Neural crest cell (in vitro differentiated cells): ENCODE measurements at regions not wholly inside any gene's neighbourhood (a gene's known extent, or its start where the extent isn't known, plus 50 kb on each side); places are given as distances from the start of the nearest gene placed in this dataset.
A peak's percentile ranks its signal among the peaks of the same experiment; 100 is the strongest.

Experiments used
- DNase-seq: peaks from one replicate; pipeline ENCODE4 v3.0.0; 2021; ENCODE audit warnings: low read depth, mixed read lengths, low spot score
- H3K27ac Mint-ChIP-seq: one replicate; pipeline ENCODE4 v1.8.0; 2021; ENCODE audit warnings: mild to moderate bottlenecking, mixed read lengths; ENCODE audit not compliant: unreplicated experiment
- H3K27me3 Mint-ChIP-seq: 2 replicates; pipeline ENCODE4 v1.8.0; 2021; ENCODE audit warnings: low read depth, mild to moderate bottlenecking, mixed read lengths
- H3K36me3 Mint-ChIP-seq: 2 replicates; pipeline ENCODE4 v1.8.0; 2021; ENCODE audit warnings: low read depth, mild to moderate bottlenecking, mixed read lengths
- H3K4me1 Mint-ChIP-seq: 2 replicates; pipeline ENCODE4 v1.8.0; 2021; ENCODE audit warnings: mixed read lengths
- H3K4me3 Mint-ChIP-seq: one replicate; pipeline ENCODE4 v1.8.0; 2021; ENCODE audit warnings: mild to moderate bottlenecking, mixed read lengths
- H3K9me3 Mint-ChIP-seq: 2 replicates; pipeline ENCODE4 v1.8.0; 2021; ENCODE audit warnings: mixed read lengths
- TF ChIP-seq, protein P1 (sequence below): fragments of 200-600 bp; sonication (generic); conservative IDR thresholded peaks from 2 replicates; pipeline ENCODE4 v1.5.0; 2021; ENCODE audit warnings: antibody characterized with exemption, mild to moderate bottlenecking

DNA sequence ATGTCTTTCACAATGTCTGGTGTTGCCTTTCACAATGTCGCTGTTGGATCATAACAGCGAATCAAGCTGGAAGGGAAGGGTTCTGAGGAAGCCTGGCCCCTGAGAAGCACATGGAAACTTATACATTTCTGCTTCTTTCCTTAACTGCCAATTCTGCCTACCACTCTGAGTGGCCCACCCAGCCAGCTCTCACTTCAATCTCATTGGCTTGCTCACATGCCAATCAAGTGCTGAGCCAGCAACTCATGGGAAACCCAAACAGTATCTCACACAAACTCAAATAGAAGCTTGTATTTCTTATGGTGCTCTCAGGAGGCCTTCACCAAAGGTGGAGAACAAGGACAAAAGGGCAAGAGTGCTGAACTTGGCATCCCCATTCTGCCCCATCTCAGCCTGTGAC lies 117.4 kb upstream of the GPR26 start:
- H3K27me3 Mint-ChIP-seq, result peaks cover 11% of the 10 kb centered on the region
- no peaks in the 10 kb centered on the region for H3K9me3 Mint-ChIP-seq
- no peak overlapping the region for H3K4me3 Mint-ChIP-seq
- TF ChIP-seq, protein P1, sequence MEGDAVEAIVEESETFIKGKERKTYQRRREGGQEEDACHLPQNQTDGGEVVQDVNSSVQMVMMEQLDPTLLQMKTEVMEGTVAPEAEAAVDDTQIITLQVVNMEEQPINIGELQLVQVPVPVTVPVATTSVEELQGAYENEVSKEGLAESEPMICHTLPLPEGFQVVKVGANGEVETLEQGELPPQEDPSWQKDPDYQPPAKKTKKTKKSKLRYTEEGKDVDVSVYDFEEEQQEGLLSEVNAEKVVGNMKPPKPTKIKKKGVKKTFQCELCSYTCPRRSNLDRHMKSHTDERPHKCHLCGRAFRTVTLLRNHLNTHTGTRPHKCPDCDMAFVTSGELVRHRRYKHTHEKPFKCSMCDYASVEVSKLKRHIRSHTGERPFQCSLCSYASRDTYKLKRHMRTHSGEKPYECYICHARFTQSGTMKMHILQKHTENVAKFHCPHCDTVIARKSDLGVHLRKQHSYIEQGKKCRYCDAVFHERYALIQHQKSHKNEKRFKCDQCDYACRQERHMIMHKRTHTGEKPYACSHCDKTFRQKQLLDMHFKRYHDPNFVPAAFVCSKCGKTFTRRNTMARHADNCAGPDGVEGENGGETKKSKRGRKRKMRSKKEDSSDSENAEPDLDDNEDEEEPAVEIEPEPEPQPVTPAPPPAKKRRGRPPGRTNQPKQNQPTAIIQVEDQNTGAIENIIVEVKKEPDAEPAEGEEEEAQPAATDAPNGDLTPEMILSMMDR, result no peak
- no peaks in the 10 kb centered on the region for H3K36me3 Mint-ChIP-seq
- no peak overlapping the region for H3K27ac Mint-ChIP-seq
- no peak for DNase-seq
- H3K4me1 Mint-ChIP-seq, result no peaks in the 10 kb centered on the region

DNA sequence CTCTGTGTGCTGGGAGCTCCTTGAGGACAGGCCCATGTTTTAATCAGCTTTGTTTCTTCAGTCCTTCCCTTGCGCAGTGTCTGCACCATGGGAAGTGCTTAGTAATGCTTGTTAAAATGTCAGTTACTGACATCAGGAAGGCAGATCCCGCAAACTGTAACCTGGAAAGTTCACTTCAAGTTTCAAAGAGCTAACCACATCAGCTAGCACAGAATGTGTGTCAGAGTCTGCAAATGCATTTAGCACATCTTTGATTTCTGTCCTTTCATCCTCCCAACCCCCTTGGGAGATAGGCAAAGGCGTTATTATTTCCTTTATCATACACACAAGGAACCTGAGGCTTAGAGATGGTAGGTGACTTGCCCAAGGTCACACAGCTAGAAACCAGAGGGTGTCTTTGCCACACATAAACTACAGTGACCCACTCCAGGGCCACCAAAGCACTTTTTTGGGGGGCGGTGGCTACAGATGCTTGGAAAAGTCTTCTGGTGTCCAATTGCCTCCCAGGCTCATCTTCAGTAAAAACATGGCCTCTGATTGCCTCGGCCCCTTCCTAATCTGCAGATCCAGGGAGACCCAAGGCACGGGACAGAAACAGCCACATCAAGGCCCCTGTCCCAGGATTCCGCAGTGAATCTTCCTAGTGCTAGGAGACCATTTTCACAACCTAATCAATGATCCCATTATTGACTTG lies 116.2 kb upstream of the GPR26 start:
- no peak overlapping the region for H3K4me3 Mint-ChIP-seq
- H3K4me1 Mint-ChIP-seq, result no peaks in the 10 kb centered on the region
- H3K9me3 Mint-ChIP-seq, result no peaks in the 10 kb centered on the region
- TF ChIP-seq, protein P1, result no peak
- no peak overlapping the region for H3K27ac Mint-ChIP-seq
- no peaks in the 10 kb centered on the region for H3K36me3 Mint-ChIP-seq
- DNase-seq, result no peak
- peaks cover 13% of the 10 kb centered on the region for H3K27me3 Mint-ChIP-seq

DNA sequence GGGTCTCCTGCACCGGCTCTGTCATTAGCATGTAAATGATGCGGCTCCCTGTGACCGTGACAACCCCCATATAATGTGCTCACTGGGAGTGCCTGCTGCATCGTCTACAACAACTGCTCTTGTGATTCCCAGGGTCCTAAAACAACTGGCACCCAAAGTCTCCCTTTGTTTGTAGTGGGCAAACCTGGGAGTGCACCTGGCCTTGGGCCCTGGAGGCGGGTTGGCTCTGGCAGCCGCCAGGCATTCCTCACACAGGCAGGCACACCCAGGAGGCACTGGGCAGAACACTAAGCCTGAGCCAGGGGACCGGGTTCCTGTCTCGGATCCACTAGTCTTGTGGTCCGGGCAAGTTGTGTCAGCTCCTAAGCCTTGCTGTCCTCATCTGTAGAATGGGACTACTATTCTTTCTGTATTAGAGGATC lies 115.5 kb upstream of the GPR26 start:
- Mint-ChIP-seq H3K36me3 (no peaks in the 10 kb centered on the region), H3K27ac (no peak overlapping the region), H3K9me3 (no peaks in the 10 kb centered on the region), H3K4me1 (no peaks in the 10 kb centered on the region), H3K4me3 (no peak overlapping the region), H3K27me3 (peaks cover 13% of the 10 kb centered on the region)
- TF ChIP-seq, protein P1, result no peak
- no peak for DNase-seq

DNA sequence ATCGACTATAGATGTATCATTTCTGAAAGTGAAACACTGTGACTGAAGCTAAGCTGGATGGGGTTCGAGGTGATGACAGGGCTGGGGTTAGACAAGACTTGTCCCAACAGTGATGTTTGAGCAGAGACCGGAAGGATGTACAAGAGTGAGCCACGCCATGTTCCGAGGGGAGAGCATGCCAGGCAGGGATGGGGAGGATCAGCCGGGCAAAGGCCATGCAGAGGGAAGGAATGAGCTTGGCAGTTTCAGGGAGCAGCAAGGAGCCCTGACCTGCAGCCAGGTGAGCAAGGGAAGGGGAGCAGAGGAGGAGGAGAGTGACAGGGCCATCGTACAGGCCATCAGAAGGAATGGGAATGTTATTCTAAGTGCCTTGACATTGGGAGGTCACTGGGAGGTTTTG lies 114.9 kb upstream of the GPR26 start:
- DNase-seq, result no peak
- H3K4me3 Mint-ChIP-seq, result no peak overlapping the region
- H3K36me3 Mint-ChIP-seq, result no peaks in the 10 kb centered on the region
- peak overlapping the region; percentile 9 for H3K27ac Mint-ChIP-seq
- no peaks in the 10 kb centered on the region for H3K4me1 Mint-ChIP-seq
- peaks cover 15% of the 10 kb centered on the region for H3K27me3 Mint-ChIP-seq
- no peaks in the 10 kb centered on the region for H3K9me3 Mint-ChIP-seq
- TF ChIP-seq, protein P1, result no peak

DNA sequence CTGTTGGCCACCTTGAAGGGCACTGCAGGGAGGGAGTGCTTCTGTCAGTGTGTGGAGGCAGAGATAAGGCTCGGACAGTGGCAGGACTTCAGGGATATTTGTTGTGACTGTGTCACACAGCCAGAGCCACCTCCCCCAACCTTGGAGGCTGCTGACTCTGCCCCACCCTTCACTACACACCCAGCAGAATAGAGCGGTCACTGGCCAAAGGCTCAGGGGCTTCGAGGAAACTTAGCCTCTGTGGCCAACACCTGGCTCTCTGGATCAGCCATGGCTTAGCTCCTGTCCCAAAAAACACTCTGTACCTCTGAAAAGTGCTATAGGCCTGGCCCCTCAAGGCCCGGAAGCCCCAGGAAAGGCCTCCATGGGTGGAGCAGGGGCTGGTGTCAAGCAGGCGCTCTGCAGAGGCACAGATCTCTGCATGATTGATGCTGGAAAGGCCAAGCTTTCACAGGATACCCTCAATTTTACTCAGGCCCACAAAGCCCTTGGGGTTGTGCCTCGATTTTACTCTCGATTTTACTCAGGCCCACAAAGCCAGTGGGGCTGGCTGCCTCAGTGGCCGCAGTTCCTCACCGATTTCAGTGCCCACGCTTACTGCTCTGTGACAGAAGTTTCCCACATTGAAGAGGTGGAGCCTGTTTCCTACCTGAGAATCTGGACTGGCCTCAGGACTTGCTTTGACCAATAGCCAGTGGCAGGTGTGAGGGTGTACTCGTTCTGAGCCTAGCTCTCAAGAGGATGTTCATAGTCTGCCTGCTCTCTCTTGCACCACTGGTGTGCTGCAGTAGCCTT lies 113.2 kb upstream of the GPR26 start:
- TF ChIP-seq, protein P1, result no peak
- Mint-ChIP-seq H3K27me3 (peaks cover 10% of the 10 kb centered on the region), H3K36me3 (no peaks in the 10 kb centered on the region), H3K27ac (no peak overlapping the region), H3K4me3 (no peak overlapping the region), H3K4me1 (peaks cover under 1% of the 10 kb centered on the region), H3K9me3 (no peaks in the 10 kb centered on the region)
- DNase-seq, result no peak
